ENCODE measurements at regions not wholly inside any gene's neighbourhood (a gene's known extent, or its start where the extent isn't known, plus 50 kb on each side); places are given as distances from the start of the nearest gene placed in this dataset.

GRCh38 chr21:19076031-19076430 lies 672.4 kb upstream of the TMPRSS15 start:
- TF ChIP-seq CTCF (IDR thresholded peaks at IDR 0.05) (no peak), POLR2A (IDR thresholded peaks at IDR 0.05) (no peak)
